ENCODE measurements at regions not wholly inside any gene's neighbourhood (a gene's known extent, or its start where the extent isn't known, plus 50 kb on each side); places are given as distances from the start of the nearest gene placed in this dataset.
A peak's percentile ranks its signal among the peaks of the same experiment; 100 is the strongest.

GRCh38 chr5:167708449-167708848 lies 583.0 kb upstream of the WWC1 start:
- DNase-seq (ENCODE audit: low spot score) = no peak

GRCh38 chr5:167709625-167710024 lies 581.8 kb upstream of the WWC1 start:
- no peak for DNase-seq (ENCODE audit: low spot score)

- no peak for DNase-seq (ENCODE audit: low spot score)
These were observed 580.9 kb upstream of the WWC1 start for GRCh38 chr5:167710444-167711073.

GRCh38 chr5:167712986-167713585 lies 578.4 kb upstream of the WWC1 start:
- DNase-seq (ENCODE audit: low spot score) = no peak

- no peak for DNase-seq (ENCODE audit: low spot score)
These were observed 577.5 kb upstream of the WWC1 start for GRCh38 chr5:167713896-167714295.

GRCh38 chr5:167716126-167716775 lies 575.2 kb upstream of the WWC1 start:
- DNase-seq (ENCODE audit: low spot score) = no peak

- no peak for DNase-seq (ENCODE audit: low spot score)
These were observed 571.2 kb upstream of the WWC1 start for GRCh38 chr5:167720259-167720658.

GRCh38 chr5:167720676-167721260 lies 570.7 kb upstream of the WWC1 start:
- DNase-seq (ENCODE audit: low spot score) = no peak

- no peak for DNase-seq (ENCODE audit: low spot score)
These were observed 569.5 kb upstream of the WWC1 start for GRCh38 chr5:167721926-167722440.

- DNase-seq (ENCODE audit: low spot score) = peak; percentile 63
These were observed 568.1 kb upstream of the WWC1 start for GRCh38 chr5:167723254-167723871.

GRCh38 chr5:167725264-167725663 lies 566.2 kb upstream of the WWC1 start:
- no peak for DNase-seq (ENCODE audit: low spot score)

- DNase-seq (ENCODE audit: low spot score) = no peak
These were observed 565.7 kb upstream of the WWC1 start for GRCh38 chr5:167725741-167726140.

- no peak for DNase-seq (ENCODE audit: low spot score)
These were observed 564.8 kb upstream of the WWC1 start for GRCh38 chr5:167726642-167727041.

- DNase-seq (ENCODE audit: low spot score) = no peak
These were observed 561.3 kb upstream of the WWC1 start for GRCh38 chr5:167730121-167730520.

- no peak for DNase-seq (ENCODE audit: low spot score)
These were observed 560.8 kb upstream of the WWC1 start for GRCh38 chr5:167730656-167731055.

- no peak for DNase-seq (ENCODE audit: low spot score)
These were observed 559.5 kb upstream of the WWC1 start for GRCh38 chr5:167731951-167732350.

GRCh38 chr5:167732499-167732898 lies 558.9 kb upstream of the WWC1 start:
- DNase-seq (ENCODE audit: low spot score) = no peak

- no peak for DNase-seq (ENCODE audit: low spot score)
These were observed 554.5 kb upstream of the WWC1 start for GRCh38 chr5:167736992-167737391.

GRCh38 chr5:167743695-167744464 lies 547.6 kb upstream of the WWC1 start:
- DNase-seq (ENCODE audit: low spot score) = no peak

GRCh38 chr5:167745868-167746267 lies 545.6 kb upstream of the WWC1 start:
- DNase-seq (ENCODE audit: low spot score) = no peak

- DNase-seq (ENCODE audit: low spot score) = no peak
These were observed 540.9 kb upstream of the WWC1 start for GRCh38 chr5:167750586-167750985.

- DNase-seq (ENCODE audit: low spot score) = no peak
These were observed 538.5 kb upstream of the WWC1 start for GRCh38 chr5:167752936-167753335.
